ENCODE measurements at regions not wholly inside any gene's neighbourhood (a gene's known extent, or its start where the extent isn't known, plus 50 kb on each side); places are given as distances from the start of the nearest gene placed in this dataset.

GRCh38 chr2:37456479-37456878 is 112.0 kb downstream of the QPCT start:
- no peak overlapping the region for H3K4me3 Mint-ChIP-seq
- no peaks in the 10 kb centered on the region for H3K4me1 Mint-ChIP-seq
- no peaks in the 10 kb centered on the region for H3K9me3 Mint-ChIP-seq
- TF ChIP-seq, protein P1, sequence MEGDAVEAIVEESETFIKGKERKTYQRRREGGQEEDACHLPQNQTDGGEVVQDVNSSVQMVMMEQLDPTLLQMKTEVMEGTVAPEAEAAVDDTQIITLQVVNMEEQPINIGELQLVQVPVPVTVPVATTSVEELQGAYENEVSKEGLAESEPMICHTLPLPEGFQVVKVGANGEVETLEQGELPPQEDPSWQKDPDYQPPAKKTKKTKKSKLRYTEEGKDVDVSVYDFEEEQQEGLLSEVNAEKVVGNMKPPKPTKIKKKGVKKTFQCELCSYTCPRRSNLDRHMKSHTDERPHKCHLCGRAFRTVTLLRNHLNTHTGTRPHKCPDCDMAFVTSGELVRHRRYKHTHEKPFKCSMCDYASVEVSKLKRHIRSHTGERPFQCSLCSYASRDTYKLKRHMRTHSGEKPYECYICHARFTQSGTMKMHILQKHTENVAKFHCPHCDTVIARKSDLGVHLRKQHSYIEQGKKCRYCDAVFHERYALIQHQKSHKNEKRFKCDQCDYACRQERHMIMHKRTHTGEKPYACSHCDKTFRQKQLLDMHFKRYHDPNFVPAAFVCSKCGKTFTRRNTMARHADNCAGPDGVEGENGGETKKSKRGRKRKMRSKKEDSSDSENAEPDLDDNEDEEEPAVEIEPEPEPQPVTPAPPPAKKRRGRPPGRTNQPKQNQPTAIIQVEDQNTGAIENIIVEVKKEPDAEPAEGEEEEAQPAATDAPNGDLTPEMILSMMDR (IDR thresholded peaks at IDR 0.05) = no peak
- peaks cover 15% of the 10 kb centered on the region for H3K27me3 Mint-ChIP-seq (ENCODE audit: low read depth, poor library complexity)
- DNase-seq = no peak
- no peaks in the 10 kb centered on the region for H3K36me3 Mint-ChIP-seq (ENCODE audit: low read depth)
- H3K27ac Mint-ChIP-seq = no peak overlapping the region

- no peaks in the 10 kb centered on the region for H3K4me1 Mint-ChIP-seq
- no peak for DNase-seq
- no peaks in the 10 kb centered on the region for H3K36me3 Mint-ChIP-seq (ENCODE audit: low read depth)
- H3K9me3 Mint-ChIP-seq = no peaks in the 10 kb centered on the region
- TF ChIP-seq, protein P1 (IDR thresholded peaks at IDR 0.05) = no peak
- no peak overlapping the region for H3K27ac Mint-ChIP-seq
- peaks cover 12% of the 10 kb centered on the region for H3K27me3 Mint-ChIP-seq (ENCODE audit: low read depth, poor library complexity)
- no peak overlapping the region for H3K4me3 Mint-ChIP-seq
Measured at GRCh38 chr2:37457401-37457901, 113.0 kb downstream of the QPCT start.

- Mint-ChIP-seq H3K4me1 (no peaks in the 10 kb centered on the region), H3K4me3 (no peak overlapping the region), H3K27me3 (ENCODE audit: low read depth, poor library complexity) (peaks cover 6% of the 10 kb centered on the region), H3K9me3 (no peaks in the 10 kb centered on the region), H3K27ac (no peak overlapping the region), H3K36me3 (ENCODE audit: low read depth) (no peaks in the 10 kb centered on the region)
- TF ChIP-seq, protein P1 (IDR thresholded peaks at IDR 0.05) = no peak
- no peak for DNase-seq
Measured at GRCh38 chr2:37458133-37458532, 113.7 kb downstream of the QPCT start.

DNA sequence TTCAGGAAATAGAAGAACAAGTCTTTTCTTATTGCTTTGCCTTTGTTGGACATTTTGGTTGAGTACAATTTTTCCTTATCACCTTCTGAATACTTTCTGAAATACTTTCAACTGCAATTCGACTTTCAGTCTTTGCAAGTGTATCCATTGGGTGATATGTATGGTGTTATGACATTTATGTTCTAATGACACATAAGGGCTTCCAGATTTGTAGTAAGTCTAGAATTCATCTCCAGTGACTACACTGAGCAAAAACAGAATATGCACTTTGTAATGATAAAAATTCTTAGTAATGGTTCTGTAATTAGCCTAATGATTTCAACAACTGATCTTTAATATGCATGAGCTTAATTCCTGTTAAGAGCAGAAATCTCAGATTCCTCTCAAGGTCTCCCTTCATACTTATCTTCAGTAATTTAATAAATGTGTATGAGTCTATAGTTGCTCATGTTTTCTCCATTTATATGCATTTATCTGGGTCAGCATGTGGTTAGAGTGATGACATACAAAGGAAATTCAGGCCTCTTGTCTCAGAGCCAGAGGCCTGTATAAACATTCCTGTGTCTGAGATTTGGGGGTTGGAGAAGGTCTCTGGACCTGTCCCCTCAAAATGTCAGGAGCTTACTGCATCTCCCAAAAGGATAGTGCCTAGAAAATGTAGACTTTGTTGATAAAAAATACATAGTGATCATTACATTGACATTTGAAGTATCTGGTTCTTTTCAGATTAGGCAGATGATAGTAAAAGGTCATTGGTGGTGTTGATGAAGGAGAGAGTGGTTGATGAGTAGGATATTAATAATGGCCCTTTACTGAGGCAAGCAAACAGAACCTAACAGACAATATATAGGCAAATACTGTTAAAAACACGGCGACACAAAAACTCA is 114.9 kb downstream of the QPCT start:
- Mint-ChIP-seq H3K4me3 (no peak overlapping the region), H3K9me3 (no peaks in the 10 kb centered on the region), H3K27me3 (ENCODE audit: low read depth, poor library complexity) (peaks cover 6% of the 10 kb centered on the region), H3K36me3 (ENCODE audit: low read depth) (no peaks in the 10 kb centered on the region), H3K27ac (no peak overlapping the region), H3K4me1 (peaks cover 5% of the 10 kb centered on the region)
- no peak for DNase-seq
- TF ChIP-seq, protein P1 (IDR thresholded peaks at IDR 0.05) = no peak

DNA sequence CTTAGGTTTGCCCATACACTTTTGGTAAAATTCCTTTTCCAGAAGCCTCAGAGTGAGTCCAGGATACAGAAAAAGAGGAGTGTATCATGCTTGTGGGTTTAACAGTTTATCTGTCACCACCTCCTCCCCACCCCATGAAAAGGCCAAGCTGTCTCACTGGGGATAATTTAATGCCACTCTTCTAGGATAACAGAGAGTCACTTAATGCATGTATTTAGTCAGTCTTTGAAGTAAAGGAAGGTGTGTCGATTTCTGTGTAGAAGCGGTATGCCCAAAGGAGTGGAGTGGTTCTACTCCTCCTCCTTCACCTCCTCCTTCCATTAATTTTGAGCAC is 116.4 kb downstream of the QPCT start:
- Mint-ChIP-seq H3K9me3 (no peaks in the 10 kb centered on the region), H3K4me1 (peaks cover 7% of the 10 kb centered on the region), H3K27ac (peak overlapping the region; percentile 27), H3K36me3 (ENCODE audit: low read depth) (no peaks in the 10 kb centered on the region), H3K4me3 (no peak overlapping the region), H3K27me3 (ENCODE audit: low read depth, poor library complexity) (peaks cover 5% of the 10 kb centered on the region)
- DNase-seq = no peak
- TF ChIP-seq, protein P1 (IDR thresholded peaks at IDR 0.05) = no peak

GRCh38 chr2:37464067-37464466 is 119.6 kb downstream of the QPCT start:
- H3K27ac Mint-ChIP-seq = no peak overlapping the region
- H3K9me3 Mint-ChIP-seq = no peaks in the 10 kb centered on the region
- peaks cover 5% of the 10 kb centered on the region for H3K27me3 Mint-ChIP-seq (ENCODE audit: low read depth, poor library complexity)
- DNase-seq = no peak
- no peak overlapping the region for H3K4me3 Mint-ChIP-seq
- TF ChIP-seq, protein P1 (IDR thresholded peaks at IDR 0.05) = no peak
- H3K36me3 Mint-ChIP-seq (ENCODE audit: low read depth) = no peaks in the 10 kb centered on the region
- peaks cover 7% of the 10 kb centered on the region for H3K4me1 Mint-ChIP-seq

All from nephron progenitor cell (in vitro differentiated cells).